ENCODE measurements at regions not wholly inside any gene's neighbourhood (a gene's known extent, or its start where the extent isn't known, plus 50 kb on each side); places are given as distances from the start of the nearest gene placed in this dataset.

DNA sequence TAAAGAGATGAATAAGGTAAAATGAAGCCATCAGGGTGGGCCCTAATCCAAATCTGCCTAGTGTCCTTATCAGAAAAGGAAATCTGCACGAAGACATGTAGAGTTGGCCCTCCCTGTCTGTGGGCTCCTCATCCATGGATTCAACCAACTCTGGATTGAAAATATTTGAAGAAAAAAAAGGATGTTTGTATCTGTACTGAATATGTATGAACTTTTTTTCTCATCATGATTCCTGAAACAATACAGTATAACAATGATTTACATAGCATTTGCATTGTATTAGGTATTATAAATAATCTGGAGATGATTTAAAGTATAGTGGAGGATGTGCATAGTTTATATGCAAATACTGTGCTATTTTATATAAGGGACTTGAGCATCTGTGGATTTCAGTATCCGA is 59.0 kb upstream of the SMAD6 start:
- TF ChIP-seq, protein P1, sequence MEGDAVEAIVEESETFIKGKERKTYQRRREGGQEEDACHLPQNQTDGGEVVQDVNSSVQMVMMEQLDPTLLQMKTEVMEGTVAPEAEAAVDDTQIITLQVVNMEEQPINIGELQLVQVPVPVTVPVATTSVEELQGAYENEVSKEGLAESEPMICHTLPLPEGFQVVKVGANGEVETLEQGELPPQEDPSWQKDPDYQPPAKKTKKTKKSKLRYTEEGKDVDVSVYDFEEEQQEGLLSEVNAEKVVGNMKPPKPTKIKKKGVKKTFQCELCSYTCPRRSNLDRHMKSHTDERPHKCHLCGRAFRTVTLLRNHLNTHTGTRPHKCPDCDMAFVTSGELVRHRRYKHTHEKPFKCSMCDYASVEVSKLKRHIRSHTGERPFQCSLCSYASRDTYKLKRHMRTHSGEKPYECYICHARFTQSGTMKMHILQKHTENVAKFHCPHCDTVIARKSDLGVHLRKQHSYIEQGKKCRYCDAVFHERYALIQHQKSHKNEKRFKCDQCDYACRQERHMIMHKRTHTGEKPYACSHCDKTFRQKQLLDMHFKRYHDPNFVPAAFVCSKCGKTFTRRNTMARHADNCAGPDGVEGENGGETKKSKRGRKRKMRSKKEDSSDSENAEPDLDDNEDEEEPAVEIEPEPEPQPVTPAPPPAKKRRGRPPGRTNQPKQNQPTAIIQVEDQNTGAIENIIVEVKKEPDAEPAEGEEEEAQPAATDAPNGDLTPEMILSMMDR (IDR thresholded peaks at IDR 0.05), result no peak
- TF ChIP-seq POLR2A (IDR thresholded peaks at IDR 0.05), result no peak

Measured in testis (tissue), 2 donors.